Adrenal gland (tissue), 9 donors: ENCODE measurements at regions not wholly inside any gene's neighbourhood (a gene's known extent, or its start where the extent isn't known, plus 50 kb on each side); places are given as distances from the start of the nearest gene placed in this dataset.

Experiments
- DNase-seq, 7 donors: peaks; one replicate each; pipeline ENCODE4 v3.0.0-alpha.2; 2019 to 2020
- H3K27ac ChIP-seq, 5 donors: fragments of 200-600 bp; sonication (generic) in 4 of 5; 1 replicate in 3 of 5; 2 replicates in 2 of 5; pipeline versions ENCODE4 v1.5.1 to v1.8.0; 2016 to 2020; ENCODE audit warnings: mild to moderate bottlenecking in 1 of 5
- H3K27me3 ChIP-seq: fragments of 200-600 bp; 2 replicates; pipeline ENCODE4 v1.8.0; 2021
- H3K36me3 ChIP-seq, 2 donors: fragments of 200-600 bp; replicated peaks in 1 of 2; 1 replicate in 1 of 2; 2 replicates in 1 of 2; pipeline versions ENCODE4 v1.5.1 to v1.8.0; 2018 to 2022
- H3K4me1 ChIP-seq, 2 donors: fragments of 200-600 bp; replicated peaks in 1 of 2; 1 replicate in 1 of 2; 2 replicates in 1 of 2; pipeline versions ENCODE4 v1.5.1 to v1.8.0; 2018 to 2021
- H3K4me3 ChIP-seq, 4 donors: fragments of 200-600 bp; sonication (generic) in 3 of 4; one replicate each; pipeline ENCODE4 v1.5.1; 2016 to 2018
- H3K9me3 ChIP-seq, 3 donors: fragments of 200-600 bp; sonication (generic) in 1 of 3; replicated peaks in 1 of 3; 1 replicate in 2 of 3; 2 replicates in 1 of 3; pipeline versions ENCODE4 v1.5.1 to v1.8.0; 2016 to 2021
- POLR2A ChIP-seq, 2 donors: fragments of 450-650 bp; IDR thresholded peaks; one replicate each; pipeline ENCODE4 v1.6.1; 2017; ENCODE audit warnings: antibody characterized with exemption in 2 of 2, mild to moderate bottlenecking in 2 of 2, moderate library complexity in 1 of 2
- WGBS, 4 donors: extraction: QIAGEN DNeasy Blood & Tissue Kit in 2 of 4; methylation state at CpG; one replicate each; pipeline versions ENCODE4 v1.1.5 to v1.1.7; 2013 to 2017; 5-methylcytosine and 5-hydroxymethylcytosine counted together
- intact Hi-C, 2 donors: fragments of 100-400 bp; cut with DNase I; formaldehyde crosslinking; loops; one replicate each; pipeline versions ENCODE4 v1.14.1 to v1.15.0; 2022 to 2023
- TF ChIP-seq, protein P1 (sequence below), 6 experiments: fragments of 450-650 bp in 4 of 6; fragments of 200-600 bp in 2 of 6; sonication (generic) in 1 of 6; IDR thresholded peaks; 1 replicate in 5 of 6; 2 replicates in 1 of 6; pipeline versions ENCODE4 v1.5.1 to v1.8.0; 2016 to 2021; ENCODE audit warnings: antibody characterized with exemption in 6 of 6, mild to moderate bottlenecking in 2 of 6, moderate library complexity in 1 of 6
- donor health status: healthy with polysubstance abuse.
- donor health status: Bipolar disorder and iron deficiency.
- donor health status: DM: yes; HTN: yes; CAD: no.
- donor health status: DM: no; HTN: no; CAD: no.
- donor health status: DM: no; HTN: no; CAD: no.

- intact Hi-C loops, result no loop called here
- WGBS, 4 donors, result 84 to 93% (median 86%) methylated on average over 4 of the region's 4 CpGs
- H3K4me3 ChIP-seq, result no peak overlapping the region
Measured at GRCh38 chr2:126978333-126978732, 79.6 kb downstream of the TEX51 start.

GRCh38 chr2:126979039-126980003, 80.6 kb downstream of the TEX51 start:
- WGBS, 4 donors, result 85 to 90% (median 87%) methylated on average over 5 to 7 of the region's 7 CpGs
- Histone ChIP-seq H3K4me1 (no peaks in the 10 kb centered on the region), H3K27me3 (no peaks in the 10 kb centered on the region), H3K4me3 (no peak overlapping the region), H3K27ac (no peak overlapping the region), H3K9me3 (no peaks in the 10 kb centered on the region), H3K36me3 (no peaks in the 10 kb centered on the region)
- intact Hi-C loops, result no loop called here
- TF ChIP-seq POLR2A (IDR thresholded peaks at IDR 0.05), result no peak
- TF ChIP-seq, protein P1, sequence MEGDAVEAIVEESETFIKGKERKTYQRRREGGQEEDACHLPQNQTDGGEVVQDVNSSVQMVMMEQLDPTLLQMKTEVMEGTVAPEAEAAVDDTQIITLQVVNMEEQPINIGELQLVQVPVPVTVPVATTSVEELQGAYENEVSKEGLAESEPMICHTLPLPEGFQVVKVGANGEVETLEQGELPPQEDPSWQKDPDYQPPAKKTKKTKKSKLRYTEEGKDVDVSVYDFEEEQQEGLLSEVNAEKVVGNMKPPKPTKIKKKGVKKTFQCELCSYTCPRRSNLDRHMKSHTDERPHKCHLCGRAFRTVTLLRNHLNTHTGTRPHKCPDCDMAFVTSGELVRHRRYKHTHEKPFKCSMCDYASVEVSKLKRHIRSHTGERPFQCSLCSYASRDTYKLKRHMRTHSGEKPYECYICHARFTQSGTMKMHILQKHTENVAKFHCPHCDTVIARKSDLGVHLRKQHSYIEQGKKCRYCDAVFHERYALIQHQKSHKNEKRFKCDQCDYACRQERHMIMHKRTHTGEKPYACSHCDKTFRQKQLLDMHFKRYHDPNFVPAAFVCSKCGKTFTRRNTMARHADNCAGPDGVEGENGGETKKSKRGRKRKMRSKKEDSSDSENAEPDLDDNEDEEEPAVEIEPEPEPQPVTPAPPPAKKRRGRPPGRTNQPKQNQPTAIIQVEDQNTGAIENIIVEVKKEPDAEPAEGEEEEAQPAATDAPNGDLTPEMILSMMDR (IDR thresholded peaks at IDR 0.05), result no peak
- no peak for DNase-seq

More at GRCh38 chr2:126978333-126978732, 79.6 kb downstream of the TEX51 start:
- no peak overlapping the region for H3K27ac ChIP-seq
- no peaks in the 10 kb centered on the region for H3K36me3 ChIP-seq
- H3K27me3 ChIP-seq, result no peaks in the 10 kb centered on the region
- no peak for DNase-seq
- TF ChIP-seq, protein P1 (IDR thresholded peaks at IDR 0.05), result no peak
- TF ChIP-seq POLR2A (IDR thresholded peaks at IDR 0.05), result no peak
- H3K4me1 ChIP-seq, result no peaks in the 10 kb centered on the region
- no peaks in the 10 kb centered on the region for H3K9me3 ChIP-seq

DNA sequence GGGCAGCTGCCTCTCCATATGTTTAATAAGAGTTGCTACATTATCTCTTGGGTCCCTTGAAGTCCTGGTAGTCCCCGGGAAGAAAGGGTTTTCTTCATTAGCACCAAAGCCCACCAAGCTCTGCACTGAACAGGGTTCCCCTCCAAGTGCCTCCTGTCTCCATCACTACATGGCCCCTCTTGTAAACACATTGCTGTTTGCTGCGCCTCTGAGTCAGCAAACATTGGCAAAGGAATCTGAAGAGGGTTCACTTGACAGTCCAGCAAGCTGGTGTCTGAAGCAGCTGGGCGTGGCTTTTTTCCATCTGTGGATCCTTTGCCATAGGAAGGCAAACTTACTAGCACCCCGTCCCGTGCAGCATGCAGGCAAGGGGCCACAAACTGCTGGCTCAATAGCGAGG, 82.8 kb downstream of the TEX51 start:
- H3K4me1 ChIP-seq, result no peaks in the 10 kb centered on the region
- no peaks in the 10 kb centered on the region for H3K36me3 ChIP-seq
- H3K9me3 ChIP-seq, result no peaks in the 10 kb centered on the region
- H3K4me3 ChIP-seq, result no peak overlapping the region
- 77 to 85% (median 82%) methylated on average over 6 of the region's 6 CpGs for WGBS, 4 donors
- H3K27me3 ChIP-seq, result no peaks in the 10 kb centered on the region
- intact Hi-C loops, result no loop called here
- H3K27ac ChIP-seq, result no peak overlapping the region
- TF ChIP-seq, protein P1 (IDR thresholded peaks at IDR 0.05), result no peak
- no peak for TF ChIP-seq POLR2A (IDR thresholded peaks at IDR 0.05)
- DNase-seq, result no peak

GRCh38 chr2:126982935-126983334, 84.2 kb downstream of the TEX51 start:
- Histone ChIP-seq H3K27ac (no peak overlapping the region), H3K9me3 (no peaks in the 10 kb centered on the region), H3K36me3 (no peaks in the 10 kb centered on the region), H3K27me3 (no peaks in the 10 kb centered on the region), H3K4me3 (no peak overlapping the region), H3K4me1 (no peaks in the 10 kb centered on the region)
- TF ChIP-seq, protein P1 (IDR thresholded peaks at IDR 0.05), result no peak
- no peak for TF ChIP-seq POLR2A (IDR thresholded peaks at IDR 0.05)
- DNase-seq, result no peak
- 73 to 83% (median 80%) methylated on average over 5 of the region's 5 CpGs for WGBS, 4 donors
- intact Hi-C loops, result no loop called here
